Mammary epithelial cell (primary cell): ENCODE measurements at regions not wholly inside any gene's neighbourhood (a gene's known extent, or its start where the extent isn't known, plus 50 kb on each side); places are given as distances from the start of the nearest gene placed in this dataset.

ENCODE experiments used
- EZH2 ChIP-seq: IDR thresholded peaks from 2 replicates; pipeline ENCODE4 v1.6.1; 2012; ENCODE audit warnings: low read length, inconsistent platforms, borderline replicate concordance
- TF ChIP-seq, protein P1 (sequence below), 2 donors: IDR thresholded peaks in 1 of 2; conservative IDR thresholded peaks in 1 of 2; 2 replicates each; pipeline ENCODE4 v1.5.1; 2011 to 2012; ENCODE audit warnings: inconsistent platforms in 2 of 2, low read length in 2 of 2, mild to moderate bottlenecking in 2 of 2, control low read depth in 1 of 2, low read depth in 1 of 2; ENCODE audit not compliant: insufficient read depth in 1 of 2; ENCODE audit errors: extremely low read depth in 1 of 2

- TF ChIP-seq, protein P1, sequence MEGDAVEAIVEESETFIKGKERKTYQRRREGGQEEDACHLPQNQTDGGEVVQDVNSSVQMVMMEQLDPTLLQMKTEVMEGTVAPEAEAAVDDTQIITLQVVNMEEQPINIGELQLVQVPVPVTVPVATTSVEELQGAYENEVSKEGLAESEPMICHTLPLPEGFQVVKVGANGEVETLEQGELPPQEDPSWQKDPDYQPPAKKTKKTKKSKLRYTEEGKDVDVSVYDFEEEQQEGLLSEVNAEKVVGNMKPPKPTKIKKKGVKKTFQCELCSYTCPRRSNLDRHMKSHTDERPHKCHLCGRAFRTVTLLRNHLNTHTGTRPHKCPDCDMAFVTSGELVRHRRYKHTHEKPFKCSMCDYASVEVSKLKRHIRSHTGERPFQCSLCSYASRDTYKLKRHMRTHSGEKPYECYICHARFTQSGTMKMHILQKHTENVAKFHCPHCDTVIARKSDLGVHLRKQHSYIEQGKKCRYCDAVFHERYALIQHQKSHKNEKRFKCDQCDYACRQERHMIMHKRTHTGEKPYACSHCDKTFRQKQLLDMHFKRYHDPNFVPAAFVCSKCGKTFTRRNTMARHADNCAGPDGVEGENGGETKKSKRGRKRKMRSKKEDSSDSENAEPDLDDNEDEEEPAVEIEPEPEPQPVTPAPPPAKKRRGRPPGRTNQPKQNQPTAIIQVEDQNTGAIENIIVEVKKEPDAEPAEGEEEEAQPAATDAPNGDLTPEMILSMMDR (conservative IDR thresholded peaks at IDR 0.05 in 1 of 2, IDR thresholded peaks at IDR 0.05 in 1 of 2; ENCODE audit: extremely low read depth in 1 of 2, insufficient read depth in 1 of 2, low read depth in 1 of 2, low read length in 2 of 2) = no peak
- no peak for TF ChIP-seq EZH2
Measured at GRCh38 chr4:28278676-28279075, 1418.0 kb downstream of the STIM2 start.
